ENCODE measurements at regions not wholly inside any gene's neighbourhood (a gene's known extent, or its start where the extent isn't known, plus 50 kb on each side); places are given as distances from the start of the nearest gene placed in this dataset.

DNA sequence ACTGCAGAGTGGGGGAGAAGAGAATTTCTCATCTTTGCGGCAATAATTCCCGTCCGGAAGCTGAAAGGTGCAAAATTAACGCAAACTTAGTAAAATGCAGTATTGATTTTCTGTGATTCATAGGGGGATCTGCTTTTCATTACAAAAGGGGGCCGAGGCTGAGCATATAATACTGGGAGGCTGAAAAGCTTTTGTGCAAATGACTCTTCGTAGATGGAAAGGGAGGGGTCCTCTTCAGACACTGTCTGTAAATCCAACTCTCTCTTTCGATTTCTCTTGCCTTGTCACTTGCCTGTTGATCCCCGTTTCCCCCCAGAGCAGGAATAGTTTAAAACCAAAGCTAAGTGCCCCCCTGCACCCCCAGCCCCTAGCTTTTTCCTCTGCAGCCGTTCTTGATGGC is 258.2 kb downstream of the VRK1 start (continued):
- TF ChIP-seq, protein P1, sequence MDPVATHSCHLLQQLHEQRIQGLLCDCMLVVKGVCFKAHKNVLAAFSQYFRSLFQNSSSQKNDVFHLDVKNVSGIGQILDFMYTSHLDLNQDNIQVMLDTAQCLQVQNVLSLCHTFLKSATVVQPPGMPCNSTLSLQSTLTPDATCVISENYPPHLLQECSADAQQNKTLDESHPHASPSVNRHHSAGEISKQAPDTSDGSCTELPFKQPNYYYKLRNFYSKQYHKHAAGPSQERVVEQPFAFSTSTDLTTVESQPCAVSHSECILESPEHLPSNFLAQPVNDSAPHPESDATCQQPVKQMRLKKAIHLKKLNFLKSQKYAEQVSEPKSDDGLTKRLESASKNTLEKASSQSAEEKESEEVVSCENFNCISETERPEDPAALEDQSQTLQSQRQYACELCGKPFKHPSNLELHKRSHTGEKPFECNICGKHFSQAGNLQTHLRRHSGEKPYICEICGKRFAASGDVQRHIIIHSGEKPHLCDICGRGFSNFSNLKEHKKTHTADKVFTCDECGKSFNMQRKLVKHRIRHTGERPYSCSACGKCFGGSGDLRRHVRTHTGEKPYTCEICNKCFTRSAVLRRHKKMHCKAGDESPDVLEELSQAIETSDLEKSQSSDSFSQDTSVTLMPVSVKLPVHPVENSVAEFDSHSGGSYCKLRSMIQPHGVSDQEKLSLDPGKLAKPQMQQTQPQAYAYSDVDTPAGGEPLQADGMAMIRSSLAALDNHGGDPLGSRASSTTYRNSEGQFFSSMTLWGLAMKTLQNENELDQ (CRISPR knock-in tag; IDR thresholded peaks at IDR 0.05; ENCODE audit: borderline replicate concordance) = no peak
- TF ChIP-seq SCMH1 (CRISPR knock-in tag; IDR thresholded peaks at IDR 0.05; ENCODE audit: borderline replicate concordance) (no peak), MIER3 (CRISPR knock-in tag; IDR thresholded peaks at IDR 0.05; ENCODE audit: borderline replicate concordance) (no peak), ZNF878 (CRISPR knock-in tag; IDR thresholded peaks at IDR 0.05) (no peak), ARID5B (CRISPR knock-in tag; IDR thresholded peaks at IDR 0.05) (no peak), ZNF44 (CRISPR knock-in tag; IDR thresholded peaks at IDR 0.05) (no peak), IKZF5 (CRISPR knock-in tag; IDR thresholded peaks at IDR 0.05) (no peak)

Data from HepG2 (cell line).